ENCODE measurements at regions not wholly inside any gene's neighbourhood (a gene's known extent, or its start where the extent isn't known, plus 50 kb on each side); places are given as distances from the start of the nearest gene placed in this dataset.

DNA sequence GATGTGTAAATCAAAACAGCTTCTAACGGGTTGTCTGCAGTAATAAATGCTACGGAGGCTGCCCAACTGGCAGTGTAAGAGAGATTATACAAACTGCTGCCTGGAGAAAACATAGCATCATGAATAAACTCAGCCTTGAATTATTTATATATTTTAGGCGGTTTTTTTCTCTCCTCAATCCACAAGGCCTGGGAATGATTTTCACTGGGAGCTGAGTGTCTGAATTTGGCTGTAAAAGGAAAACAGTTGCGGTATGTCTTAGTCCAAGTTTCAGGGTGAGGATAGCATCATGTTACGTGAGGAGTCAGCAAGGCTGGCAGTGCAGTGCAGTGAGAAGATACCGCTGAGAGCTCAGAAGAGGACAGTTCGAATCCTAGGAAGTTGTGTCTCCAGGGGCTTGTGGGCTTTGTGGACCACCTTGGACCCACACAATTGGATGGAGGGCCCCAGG lies 291.5 kb upstream of the BOD1L1 start:
- no peak overlapping the region for H3K4me2 ChIP-seq (ENCODE audit: low read length)
- TF ChIP-seq, protein P1, sequence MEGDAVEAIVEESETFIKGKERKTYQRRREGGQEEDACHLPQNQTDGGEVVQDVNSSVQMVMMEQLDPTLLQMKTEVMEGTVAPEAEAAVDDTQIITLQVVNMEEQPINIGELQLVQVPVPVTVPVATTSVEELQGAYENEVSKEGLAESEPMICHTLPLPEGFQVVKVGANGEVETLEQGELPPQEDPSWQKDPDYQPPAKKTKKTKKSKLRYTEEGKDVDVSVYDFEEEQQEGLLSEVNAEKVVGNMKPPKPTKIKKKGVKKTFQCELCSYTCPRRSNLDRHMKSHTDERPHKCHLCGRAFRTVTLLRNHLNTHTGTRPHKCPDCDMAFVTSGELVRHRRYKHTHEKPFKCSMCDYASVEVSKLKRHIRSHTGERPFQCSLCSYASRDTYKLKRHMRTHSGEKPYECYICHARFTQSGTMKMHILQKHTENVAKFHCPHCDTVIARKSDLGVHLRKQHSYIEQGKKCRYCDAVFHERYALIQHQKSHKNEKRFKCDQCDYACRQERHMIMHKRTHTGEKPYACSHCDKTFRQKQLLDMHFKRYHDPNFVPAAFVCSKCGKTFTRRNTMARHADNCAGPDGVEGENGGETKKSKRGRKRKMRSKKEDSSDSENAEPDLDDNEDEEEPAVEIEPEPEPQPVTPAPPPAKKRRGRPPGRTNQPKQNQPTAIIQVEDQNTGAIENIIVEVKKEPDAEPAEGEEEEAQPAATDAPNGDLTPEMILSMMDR (IDR thresholded peaks at IDR 0.05): no peak
- H3K27me3 ChIP-seq (ENCODE audit: control insufficient read depth, insufficient read depth, low read length): no peaks in the 10 kb centered on the region
- no peaks in the 10 kb centered on the region for H3K79me2 ChIP-seq
- no peak overlapping the region for H3K9ac ChIP-seq
- no peak overlapping the region for H3K4me3 ChIP-seq (ENCODE audit: low read depth, low read length)
- H3K9me3 ChIP-seq (ENCODE audit: control insufficient read depth, low read length): no peaks in the 10 kb centered on the region
- H3K4me1 ChIP-seq: peaks cover 16% of the 10 kb centered on the region
- peak overlapping the region; percentile 62 for H3K27ac ChIP-seq
- no peak overlapping the region for H2AFZ ChIP-seq
- H3K36me3 ChIP-seq (ENCODE audit: control insufficient read depth, insufficient read depth, low read length): no peaks in the 10 kb centered on the region

- H3K4me3 ChIP-seq (ENCODE audit: low read depth, low read length): no peak overlapping the region
- H3K36me3 ChIP-seq (ENCODE audit: control insufficient read depth, insufficient read depth, low read length): no peaks in the 10 kb centered on the region
- H3K27me3 ChIP-seq (ENCODE audit: control insufficient read depth, insufficient read depth, low read length): no peaks in the 10 kb centered on the region
- peaks cover 16% of the 10 kb centered on the region for H3K4me1 ChIP-seq
- peak overlapping the region; percentile 62 for H3K27ac ChIP-seq
- H3K9me3 ChIP-seq (ENCODE audit: control insufficient read depth, low read length): no peaks in the 10 kb centered on the region
- H3K4me2 ChIP-seq (ENCODE audit: low read length): no peak overlapping the region
- H2AFZ ChIP-seq: no peak overlapping the region
- H3K79me2 ChIP-seq: peaks cover 2% of the 10 kb centered on the region
- no peak overlapping the region for H3K9ac ChIP-seq
- TF ChIP-seq, protein P1 (IDR thresholded peaks at IDR 0.05): no peak
Measured at GRCh38 chr4:13920111-13920875, 292.8 kb upstream of the BOD1L1 start.

GRCh38 chr4:13920901-13921300 lies 293.4 kb upstream of the BOD1L1 start:
- TF ChIP-seq, protein P1 (IDR thresholded peaks at IDR 0.05): no peak
- H3K79me2 ChIP-seq: peaks cover 2% of the 10 kb centered on the region
- H3K9ac ChIP-seq: no peak overlapping the region
- no peaks in the 10 kb centered on the region for H3K36me3 ChIP-seq (ENCODE audit: control insufficient read depth, insufficient read depth, low read length)
- H3K9me3 ChIP-seq (ENCODE audit: control insufficient read depth, low read length): no peaks in the 10 kb centered on the region
- H3K4me3 ChIP-seq (ENCODE audit: low read depth, low read length): no peak overlapping the region
- H3K4me1 ChIP-seq: peaks cover 16% of the 10 kb centered on the region
- H3K4me2 ChIP-seq (ENCODE audit: low read length): no peak overlapping the region
- H3K27ac ChIP-seq: peak overlapping the region; percentile 62
- no peak overlapping the region for H2AFZ ChIP-seq
- H3K27me3 ChIP-seq (ENCODE audit: control insufficient read depth, insufficient read depth, low read length): no peaks in the 10 kb centered on the region

GRCh38 chr4:13921805-13922204 lies 294.3 kb upstream of the BOD1L1 start:
- peaks cover 2% of the 10 kb centered on the region for H3K79me2 ChIP-seq
- H3K9ac ChIP-seq: no peak overlapping the region
- no peak overlapping the region for H2AFZ ChIP-seq
- H3K27me3 ChIP-seq (ENCODE audit: control insufficient read depth, insufficient read depth, low read length): no peaks in the 10 kb centered on the region
- no peak overlapping the region for H3K4me2 ChIP-seq (ENCODE audit: low read length)
- no peaks in the 10 kb centered on the region for H3K9me3 ChIP-seq (ENCODE audit: control insufficient read depth, low read length)
- H3K4me3 ChIP-seq (ENCODE audit: low read depth, low read length): no peak overlapping the region
- H3K27ac ChIP-seq: peak overlapping the region; percentile 46
- TF ChIP-seq, protein P1 (IDR thresholded peaks at IDR 0.05): no peak
- H3K4me1 ChIP-seq: peaks cover 16% of the 10 kb centered on the region
- no peaks in the 10 kb centered on the region for H3K36me3 ChIP-seq (ENCODE audit: control insufficient read depth, insufficient read depth, low read length)

GRCh38 chr4:13922459-13922858 lies 294.9 kb upstream of the BOD1L1 start:
- TF ChIP-seq, protein P1 (IDR thresholded peaks at IDR 0.05): no peak
- H3K9me3 ChIP-seq (ENCODE audit: control insufficient read depth, low read length): no peaks in the 10 kb centered on the region
- peaks cover 2% of the 10 kb centered on the region for H3K79me2 ChIP-seq

More at GRCh38 chr4:13922459-13922858, 294.9 kb upstream of the BOD1L1 start:
- H3K9ac ChIP-seq: no peak overlapping the region
- H2AFZ ChIP-seq: no peak overlapping the region
- H3K27me3 ChIP-seq (ENCODE audit: control insufficient read depth, insufficient read depth, low read length): no peaks in the 10 kb centered on the region
- H3K4me2 ChIP-seq (ENCODE audit: low read length): no peak overlapping the region
- H3K4me1 ChIP-seq: peaks cover 16% of the 10 kb centered on the region
- H3K4me3 ChIP-seq (ENCODE audit: low read depth, low read length): no peak overlapping the region
- no peaks in the 10 kb centered on the region for H3K36me3 ChIP-seq (ENCODE audit: control insufficient read depth, insufficient read depth, low read length)
- peak overlapping the region; percentile 36 for H3K27ac ChIP-seq
